ENCODE measurements at regions not wholly inside any gene's neighbourhood (a gene's known extent, or its start where the extent isn't known, plus 50 kb on each side); places are given as distances from the start of the nearest gene placed in this dataset.

DNA sequence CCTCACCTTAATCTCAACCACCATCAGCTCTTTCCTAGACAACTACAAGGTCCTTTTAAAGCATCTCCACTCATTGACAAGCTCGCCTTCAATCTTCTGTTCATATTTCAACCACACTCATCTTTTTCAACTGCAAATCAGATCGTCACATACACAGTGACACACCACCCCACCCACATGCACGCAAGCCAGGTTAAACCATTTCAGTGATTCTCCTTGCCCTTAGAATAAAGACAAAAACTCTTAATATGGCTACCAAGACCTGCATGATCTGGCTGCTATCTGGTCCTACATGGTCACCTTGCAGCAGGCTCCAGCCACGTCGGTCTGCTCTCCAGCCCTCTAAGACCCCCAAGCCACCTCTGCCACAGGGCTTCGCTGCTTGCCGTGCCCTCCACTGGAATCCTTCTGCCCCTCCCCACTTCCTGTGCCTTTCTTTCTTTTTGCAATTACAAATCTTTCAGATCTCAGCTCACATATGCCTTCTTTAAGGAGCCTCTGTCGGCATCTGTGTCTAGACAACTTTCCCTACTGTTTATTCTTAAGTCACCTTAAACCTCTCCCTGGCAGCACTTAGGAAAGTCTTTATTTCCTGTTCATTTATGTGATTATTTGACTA is 507.3 kb upstream of the ARID1B start:
- TF ChIP-seq, protein P1, sequence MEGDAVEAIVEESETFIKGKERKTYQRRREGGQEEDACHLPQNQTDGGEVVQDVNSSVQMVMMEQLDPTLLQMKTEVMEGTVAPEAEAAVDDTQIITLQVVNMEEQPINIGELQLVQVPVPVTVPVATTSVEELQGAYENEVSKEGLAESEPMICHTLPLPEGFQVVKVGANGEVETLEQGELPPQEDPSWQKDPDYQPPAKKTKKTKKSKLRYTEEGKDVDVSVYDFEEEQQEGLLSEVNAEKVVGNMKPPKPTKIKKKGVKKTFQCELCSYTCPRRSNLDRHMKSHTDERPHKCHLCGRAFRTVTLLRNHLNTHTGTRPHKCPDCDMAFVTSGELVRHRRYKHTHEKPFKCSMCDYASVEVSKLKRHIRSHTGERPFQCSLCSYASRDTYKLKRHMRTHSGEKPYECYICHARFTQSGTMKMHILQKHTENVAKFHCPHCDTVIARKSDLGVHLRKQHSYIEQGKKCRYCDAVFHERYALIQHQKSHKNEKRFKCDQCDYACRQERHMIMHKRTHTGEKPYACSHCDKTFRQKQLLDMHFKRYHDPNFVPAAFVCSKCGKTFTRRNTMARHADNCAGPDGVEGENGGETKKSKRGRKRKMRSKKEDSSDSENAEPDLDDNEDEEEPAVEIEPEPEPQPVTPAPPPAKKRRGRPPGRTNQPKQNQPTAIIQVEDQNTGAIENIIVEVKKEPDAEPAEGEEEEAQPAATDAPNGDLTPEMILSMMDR (IDR thresholded peaks at IDR 0.05): no peak
- no peak overlapping the region for H3K9ac ChIP-seq

DNA sequence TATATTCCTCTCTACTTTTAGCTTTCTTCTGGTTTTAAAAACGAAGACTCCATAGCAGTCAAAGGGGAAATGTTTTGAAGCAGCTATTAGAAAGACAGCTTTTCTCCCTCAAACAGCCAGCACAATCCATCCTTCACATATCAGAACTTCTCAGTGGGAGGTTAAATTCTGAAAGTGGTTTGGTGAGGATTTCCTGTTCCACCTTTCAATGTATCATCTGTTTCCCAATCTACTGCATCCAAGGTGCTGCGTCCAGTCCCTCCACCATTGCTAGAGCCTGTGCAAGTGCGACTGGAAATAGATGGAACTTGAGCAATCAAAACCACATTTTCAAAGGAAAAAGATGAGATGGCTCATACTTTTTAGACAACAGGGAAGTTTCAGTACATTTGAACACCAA is 508.3 kb upstream of the ARID1B start:
- Histone ChIP-seq H3K4me3 (ENCODE audit: low read depth, low read length) (no peak overlapping the region), H3K27ac (no peak overlapping the region), H3K79me2 (no peaks in the 10 kb centered on the region), H3K4me1 (no peaks in the 10 kb centered on the region), H3K36me3 (ENCODE audit: control insufficient read depth, insufficient read depth, low read length) (no peaks in the 10 kb centered on the region), H2AFZ (no peak overlapping the region), H3K4me2 (ENCODE audit: low read length) (no peak overlapping the region), H3K27me3 (ENCODE audit: control insufficient read depth, insufficient read depth, low read length) (no peaks in the 10 kb centered on the region), H3K9me3 (ENCODE audit: control insufficient read depth, low read length) (no peaks in the 10 kb centered on the region), H3K9ac (no peak overlapping the region)
- TF ChIP-seq, protein P1 (IDR thresholded peaks at IDR 0.05): no peak

More for the DNA sequence above, 507.3 kb upstream of the ARID1B start:
- no peaks in the 10 kb centered on the region for H3K4me1 ChIP-seq
- no peak overlapping the region for H3K4me2 ChIP-seq (ENCODE audit: low read length)
- H3K9me3 ChIP-seq (ENCODE audit: control insufficient read depth, low read length): no peaks in the 10 kb centered on the region
- H3K36me3 ChIP-seq (ENCODE audit: control insufficient read depth, insufficient read depth, low read length): no peaks in the 10 kb centered on the region
- no peak overlapping the region for H3K27ac ChIP-seq
- no peak overlapping the region for H2AFZ ChIP-seq
- H3K79me2 ChIP-seq: no peaks in the 10 kb centered on the region
- no peak overlapping the region for H3K4me3 ChIP-seq (ENCODE audit: low read depth, low read length)
- H3K27me3 ChIP-seq (ENCODE audit: control insufficient read depth, insufficient read depth, low read length): no peaks in the 10 kb centered on the region

DNA sequence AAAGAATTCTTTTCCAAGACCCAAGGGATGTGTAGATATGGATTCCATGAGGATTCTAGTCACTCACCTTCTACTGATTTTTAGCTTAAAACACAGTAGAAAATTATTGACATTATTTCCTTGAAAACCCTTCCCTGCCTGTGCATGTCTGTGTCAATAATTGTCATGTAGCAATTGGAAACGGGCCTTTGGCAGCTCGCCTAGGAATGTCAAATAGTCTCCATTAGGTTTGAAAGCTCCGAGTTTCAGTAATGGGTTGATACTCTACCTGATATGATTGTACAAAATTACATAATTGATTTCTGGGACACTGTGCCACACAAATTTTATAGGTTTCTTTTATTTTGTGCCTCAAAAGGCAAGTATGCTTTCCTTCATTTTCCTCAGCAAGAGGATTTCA is 515.2 kb upstream of the ARID1B start:
- H3K27me3 ChIP-seq (ENCODE audit: control insufficient read depth, insufficient read depth, low read length): no peaks in the 10 kb centered on the region
- H2AFZ ChIP-seq: no peak overlapping the region
- H3K36me3 ChIP-seq (ENCODE audit: control insufficient read depth, insufficient read depth, low read length): no peaks in the 10 kb centered on the region
- H3K9me3 ChIP-seq (ENCODE audit: control insufficient read depth, low read length): no peaks in the 10 kb centered on the region
- no peak overlapping the region for H3K27ac ChIP-seq
- no peak overlapping the region for H3K4me3 ChIP-seq (ENCODE audit: low read depth, low read length)
- no peaks in the 10 kb centered on the region for H3K79me2 ChIP-seq
- no peaks in the 10 kb centered on the region for H3K4me1 ChIP-seq
- TF ChIP-seq, protein P1 (IDR thresholded peaks at IDR 0.05): no peak
- H3K4me2 ChIP-seq (ENCODE audit: low read length): no peak overlapping the region
- H3K9ac ChIP-seq: no peak overlapping the region

DNA sequence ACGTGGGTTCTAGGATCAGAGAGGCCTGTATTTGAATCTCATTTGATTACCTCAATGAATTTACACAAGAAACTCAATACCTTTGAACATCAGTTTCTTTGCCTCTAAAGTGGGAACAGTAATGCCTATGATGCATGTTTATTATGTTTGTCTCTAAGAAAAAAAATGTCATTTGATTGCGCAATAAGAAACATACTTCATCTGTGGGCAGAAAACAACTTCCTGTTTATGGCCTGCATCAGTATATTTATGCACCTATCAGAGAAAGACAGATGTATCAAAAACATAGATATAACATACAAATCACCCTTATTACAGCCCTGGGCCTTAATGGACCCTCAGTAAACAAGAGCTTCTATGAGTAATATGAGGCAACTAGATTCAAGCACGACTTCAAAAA is 516.4 kb upstream of the ARID1B start:
- Histone ChIP-seq H3K27ac (no peak overlapping the region), H3K9me3 (ENCODE audit: control insufficient read depth, low read length) (no peaks in the 10 kb centered on the region), H3K27me3 (ENCODE audit: control insufficient read depth, insufficient read depth, low read length) (no peaks in the 10 kb centered on the region), H3K4me3 (ENCODE audit: low read depth, low read length) (no peak overlapping the region), H2AFZ (no peak overlapping the region), H3K4me2 (ENCODE audit: low read length) (no peak overlapping the region), H3K79me2 (no peaks in the 10 kb centered on the region), H3K4me1 (no peaks in the 10 kb centered on the region), H3K36me3 (ENCODE audit: control insufficient read depth, insufficient read depth, low read length) (no peaks in the 10 kb centered on the region), H3K9ac (no peak overlapping the region)
- TF ChIP-seq, protein P1 (IDR thresholded peaks at IDR 0.05): no peak

DNA sequence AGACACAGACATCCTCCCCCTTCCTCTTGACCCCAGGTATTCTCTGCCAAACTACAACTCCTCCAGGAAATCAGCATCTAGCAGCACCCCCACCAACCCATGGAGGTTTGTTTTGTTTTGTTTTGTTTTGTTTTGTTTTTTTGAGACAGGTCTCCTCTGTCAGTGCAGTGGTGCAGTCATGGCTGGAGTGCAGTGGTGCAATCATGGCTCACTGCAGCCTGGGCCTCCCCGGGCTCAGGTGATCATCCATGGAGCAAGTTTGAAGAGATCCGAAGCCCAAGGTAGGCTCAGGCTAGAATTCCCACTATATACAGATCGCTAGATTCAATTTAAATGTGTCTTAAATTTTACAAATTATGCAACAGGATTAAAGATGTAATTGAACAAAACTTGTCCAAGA is 518.2 kb upstream of the ARID1B start:
- Histone ChIP-seq H3K79me2 (no peaks in the 10 kb centered on the region), H3K9ac (no peak overlapping the region), H3K27ac (no peak overlapping the region), H2AFZ (no peak overlapping the region), H3K36me3 (ENCODE audit: control insufficient read depth, insufficient read depth, low read length) (no peaks in the 10 kb centered on the region), H3K9me3 (ENCODE audit: control insufficient read depth, low read length) (no peaks in the 10 kb centered on the region), H3K27me3 (ENCODE audit: control insufficient read depth, insufficient read depth, low read length) (no peaks in the 10 kb centered on the region), H3K4me2 (ENCODE audit: low read length) (no peak overlapping the region), H3K4me3 (ENCODE audit: low read depth, low read length) (no peak overlapping the region), H3K4me1 (no peaks in the 10 kb centered on the region)
- TF ChIP-seq, protein P1 (IDR thresholded peaks at IDR 0.05): no peak
